K562 (cell line): ENCODE measurements at regions not wholly inside any gene's neighbourhood (a gene's known extent, or its start where the extent isn't known, plus 50 kb on each side); places are given as distances from the start of the nearest gene placed in this dataset.

Source experiments
- EP300 ChIP-seq: IDR thresholded peaks from 2 replicates; pipeline ENCODE4 v1.6.1; 2012; ENCODE audit warnings: low read length, improper control_type of control experiment
- POLR2A ChIP-seq: fragments of 450-650 bp; conservative IDR thresholded peaks from 2 replicates; pipeline ENCODE4 v1.6.1; 2016
- POLR2AphosphoS5 ChIP-seq: IDR thresholded peaks from 2 replicates; pipeline ENCODE4 v1.6.1; 2011; ENCODE audit warnings: mild to moderate bottlenecking, low read depth, low read length, moderate library complexity; ENCODE audit not compliant: control insufficient read depth, insufficient read depth
- RAD21 ChIP-seq, 2 experiments: fragments of 250-450 bp in 1 of 2; fragments of 450-650 bp in 1 of 2; sonication (Bioruptor Pico) in 1 of 2; formaldehyde crosslinking in 1 of 2; IDR thresholded peaks in 1 of 2; conservative IDR thresholded peaks in 1 of 2; 2 replicates each; pipeline versions ENCODE4 v1.4.0 to v1.8.0; 2020 to 2022; ENCODE audit warnings: mild to moderate bottlenecking in 2 of 2, moderate library complexity in 1 of 2
- SRF ChIP-seq, 2 experiments: fragments of 250-450, 450-650 bp in 1 of 2; sonication (Bioruptor Pico) in 1 of 2; sonication (generic) in 1 of 2; formaldehyde crosslinking; IDR thresholded peaks; 2 replicates each; pipeline versions ENCODE4 v1.5.0 to v1.5.1; 2020 to 2022; ENCODE audit warnings: mild to moderate bottlenecking in 1 of 2, missing genetic modification reagents in 1 of 2
- ZFX ChIP-seq: sonication (generic); formaldehyde crosslinking; IDR thresholded peaks from 2 replicates; pipeline ENCODE4 v1.8.0; 2022; ENCODE audit warnings: mild to moderate bottlenecking, missing genetic modification reagents, moderate library complexity
- ZNF24 ChIP-seq: fragments of 450-650 bp; IDR thresholded peaks from 2 replicates; pipeline ENCODE4 v1.6.1; 2016
- TF ChIP-seq, protein P1 (sequence below): sonication (generic); formaldehyde crosslinking; IDR thresholded peaks from 2 replicates; pipeline ENCODE4 v1.8.1; 2022; ENCODE audit warnings: missing genetic modification reagents

DNA sequence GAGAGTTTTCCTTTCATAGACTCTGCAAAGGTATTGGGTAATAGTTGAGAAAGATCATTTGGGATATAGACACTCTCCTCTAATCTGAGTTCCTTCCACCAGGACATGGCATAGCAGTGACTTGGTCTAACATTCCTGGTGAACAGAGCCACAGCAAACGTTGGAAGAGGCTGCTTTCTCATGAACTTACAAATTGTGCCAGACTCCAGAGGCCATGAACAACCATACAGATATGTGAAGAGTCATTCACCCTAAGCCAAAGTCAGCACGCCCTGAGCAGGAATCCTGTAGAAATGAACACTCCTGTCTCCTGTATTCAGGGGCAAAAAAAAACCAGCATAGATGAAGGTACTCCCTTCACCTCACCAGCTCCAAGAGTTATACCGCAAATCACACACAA is 152.8 kb downstream of the TMEM18 start:
- TF ChIP-seq ZFX (CRISPR knock-in tag) (no peak), RAD21 (CRISPR knock-in tag; conservative IDR thresholded peaks at IDR 0.05 in 1 of 2, IDR thresholded peaks at IDR 0.05 in 1 of 2) (no peak), EP300 (no peak), ZNF24 (no peak), POLR2A (no peak), POLR2AphosphoS5 (no peak), SRF (CRISPR knock-in tag; IDR thresholded peaks at IDR 0.05) (no peak)
- TF ChIP-seq, protein P1, sequence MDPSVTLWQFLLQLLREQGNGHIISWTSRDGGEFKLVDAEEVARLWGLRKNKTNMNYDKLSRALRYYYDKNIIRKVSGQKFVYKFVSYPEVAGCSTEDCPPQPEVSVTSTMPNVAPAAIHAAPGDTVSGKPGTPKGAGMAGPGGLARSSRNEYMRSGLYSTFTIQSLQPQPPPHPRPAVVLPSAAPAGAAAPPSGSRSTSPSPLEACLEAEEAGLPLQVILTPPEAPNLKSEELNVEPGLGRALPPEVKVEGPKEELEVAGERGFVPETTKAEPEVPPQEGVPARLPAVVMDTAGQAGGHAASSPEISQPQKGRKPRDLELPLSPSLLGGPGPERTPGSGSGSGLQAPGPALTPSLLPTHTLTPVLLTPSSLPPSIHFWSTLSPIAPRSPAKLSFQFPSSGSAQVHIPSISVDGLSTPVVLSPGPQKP (CRISPR knock-in tag): no peak
